BE2C (cell line): ENCODE measurements at regions not wholly inside any gene's neighbourhood (a gene's known extent, or its start where the extent isn't known, plus 50 kb on each side); places are given as distances from the start of the nearest gene placed in this dataset.

ENCODE experiments used
- DNase-seq: peaks from one replicate; pipeline ENCODE4 v3.0.0-alpha.2; 2020
- H3K27me3 ChIP-seq: fragments of 250-450 bp; sonication (Bioruptor Pico); 2 replicates; pipeline ENCODE4 v1.5.1; 2020; ENCODE audit warnings: mild to moderate bottlenecking
- H3K36me3 ChIP-seq: fragments of 250-450 bp; sonication (Bioruptor Pico); 2 replicates; pipeline ENCODE4 v1.5.1; 2020; ENCODE audit warnings: mild to moderate bottlenecking
- H3K4me1 ChIP-seq: fragments of 250-450 bp; sonication (Bioruptor Pico); 2 replicates; pipeline ENCODE4 v1.5.1; 2020
- H3K4me3 ChIP-seq: 2 replicates; pipeline ENCODE4 v1.5.1; 2011; ENCODE audit warnings: low read depth, low read length
- H3K9me3 ChIP-seq: fragments of 250-450 bp; sonication (Bioruptor Pico); 2 replicates; pipeline ENCODE4 v1.5.1; 2020
- CTCF ChIP-seq: IDR thresholded peaks from 2 replicates; pipeline ENCODE4 v1.5.1; 2012; ENCODE audit warnings: mild to moderate bottlenecking, low read depth, low read length

- Histone ChIP-seq H3K9me3 (no peaks in the 10 kb centered on the region), H3K4me1 (no peaks in the 10 kb centered on the region), H3K4me3 (no peak overlapping the region), H3K27me3 (no peaks in the 10 kb centered on the region), H3K36me3 (no peaks in the 10 kb centered on the region)
- DNase-seq, result no peak
- no peak for TF ChIP-seq CTCF
Measured at GRCh38 chr7:84780158-84781124, 406.4 kb downstream of the SEMA3D start.

GRCh38 chr7:84757761-84758160, 429.1 kb downstream of the SEMA3D start:
- no peaks in the 10 kb centered on the region for H3K9me3 ChIP-seq
- DNase-seq, result no peak

GRCh38 chr7:84746353-84746752, 440.5 kb downstream of the SEMA3D start:
- no peak for DNase-seq
- H3K27me3 ChIP-seq, result no peaks in the 10 kb centered on the region
- no peaks in the 10 kb centered on the region for H3K36me3 ChIP-seq
- no peak for TF ChIP-seq CTCF
- peaks cover 7% of the 10 kb centered on the region for H3K4me1 ChIP-seq
- no peaks in the 10 kb centered on the region for H3K9me3 ChIP-seq
- no peak overlapping the region for H3K4me3 ChIP-seq

More at GRCh38 chr7:84757761-84758160, 429.1 kb downstream of the SEMA3D start:
- H3K4me1 ChIP-seq, result no peaks in the 10 kb centered on the region
- no peaks in the 10 kb centered on the region for H3K27me3 ChIP-seq
- no peak for TF ChIP-seq CTCF
- H3K36me3 ChIP-seq, result no peaks in the 10 kb centered on the region
- no peak overlapping the region for H3K4me3 ChIP-seq

GRCh38 chr7:84744385-84744784, 442.5 kb downstream of the SEMA3D start:
- Histone ChIP-seq H3K27me3 (no peaks in the 10 kb centered on the region), H3K4me3 (no peak overlapping the region), H3K36me3 (no peaks in the 10 kb centered on the region), H3K9me3 (no peaks in the 10 kb centered on the region), H3K4me1 (peaks cover 7% of the 10 kb centered on the region)
- no peak for DNase-seq
- TF ChIP-seq CTCF, result no peak

- TF ChIP-seq CTCF, result no peak
- DNase-seq, result no peak
Measured at GRCh38 chr7:84738583-84739150, 448.2 kb downstream of the SEMA3D start.

GRCh38 chr7:84735677-84736076, 451.2 kb downstream of the SEMA3D start:
- no peaks in the 10 kb centered on the region for H3K9me3 ChIP-seq
- no peak overlapping the region for H3K4me3 ChIP-seq
- TF ChIP-seq CTCF, result no peak
- no peak for DNase-seq
- no peaks in the 10 kb centered on the region for H3K27me3 ChIP-seq
- H3K4me1 ChIP-seq, result no peaks in the 10 kb centered on the region
- H3K36me3 ChIP-seq, result no peaks in the 10 kb centered on the region

More at GRCh38 chr7:84738583-84739150, 448.2 kb downstream of the SEMA3D start:
- H3K9me3 ChIP-seq, result no peaks in the 10 kb centered on the region
- no peaks in the 10 kb centered on the region for H3K27me3 ChIP-seq
- H3K36me3 ChIP-seq, result no peaks in the 10 kb centered on the region
- H3K4me3 ChIP-seq, result no peak overlapping the region
- no peaks in the 10 kb centered on the region for H3K4me1 ChIP-seq
